GM23248 (cell line): ENCODE measurements at regions not wholly inside any gene's neighbourhood (a gene's known extent, or its start where the extent isn't known, plus 50 kb on each side); places are given as distances from the start of the nearest gene placed in this dataset.

ENCODE experiments used
- EZH2 ChIP-seq: fragments of 200-600 bp; sonication (generic); IDR thresholded peaks from 2 replicates; pipeline ENCODE4 v1.6.1; 2018; ENCODE audit warnings: antibody characterized with exemption, mild to moderate bottlenecking; ENCODE audit not compliant: insufficient read depth, poor library complexity, severe bottlenecking
- EZH2phosphoT487 ChIP-seq: fragments of 200-600 bp; sonication (generic); IDR thresholded peaks from 2 replicates; pipeline ENCODE4 v1.6.1; 2018; ENCODE audit warnings: antibody characterized with exemption, moderate library complexity, mild to moderate bottlenecking, low read depth; ENCODE audit not compliant: insufficient read depth

- no peak for TF ChIP-seq EZH2
- TF ChIP-seq EZH2phosphoT487 = no peak
Observed at GRCh38 chr2:146433116-146433875, 1411.5 kb upstream of the ACVR2A start.
